Mesodermal cell (in vitro differentiated cells): ENCODE measurements at regions not wholly inside any gene's neighbourhood (a gene's known extent, or its start where the extent isn't known, plus 50 kb on each side); places are given as distances from the start of the nearest gene placed in this dataset.

Source experiments
- H3K27ac ChIP-seq: 2 replicates; pipeline ENCODE4 v1.7.0; 2013; ENCODE audit warnings: mild to moderate bottlenecking, low read depth, low read length, moderate library complexity; ENCODE audit not compliant: severe bottlenecking
- H3K36me3 ChIP-seq: 2 replicates; pipeline ENCODE4 v1.7.1; 2013; ENCODE audit warnings: mild to moderate bottlenecking, low read length, moderate library complexity; ENCODE audit not compliant: control insufficient read depth, insufficient read depth
- H3K4me1 ChIP-seq: one replicate; pipeline ENCODE4 v1.7.1; 2013; ENCODE audit warnings: mild to moderate bottlenecking, low read length; ENCODE audit not compliant: insufficient read depth, control insufficient read depth, poor library complexity, severe bottlenecking
- H3K4me3 ChIP-seq: 2 replicates; pipeline ENCODE4 v1.7.0; 2013; ENCODE audit warnings: low read length, control low read depth, mild to moderate bottlenecking; ENCODE audit not compliant: insufficient read depth, poor library complexity, severe bottlenecking; ENCODE audit errors: extremely low read depth
- H3K9me3 ChIP-seq: 2 replicates; pipeline ENCODE4 v1.7.1; 2013; ENCODE audit warnings: mild to moderate bottlenecking, low read length, moderate library complexity; ENCODE audit not compliant: control insufficient read depth
- WGBS, 2 experiments: methylation state at CpG; one replicate each; pipeline ENCODE4 v1.1.5; 2013; ENCODE audit warnings: missing lambda C conversion rate in 2 of 2; ENCODE audit not compliant: insufficient coverage in 2 of 2; 5-methylcytosine and 5-hydroxymethylcytosine counted together

GRCh38 chr7:91579837-91580236 is 300.7 kb downstream of the MTERF1 start:
- Histone ChIP-seq H3K4me1 (no peaks in the 10 kb centered on the region), H3K4me3 (no peak overlapping the region), H3K9me3 (no peaks in the 10 kb centered on the region), H3K27ac (no peak overlapping the region), H3K36me3 (no peaks in the 10 kb centered on the region)
- WGBS, 2 experiments, result 77 to 100% methylated on average over 4 to 5 of the region's 9 CpGs

GRCh38 chr7:91582799-91583477 is 297.6 kb downstream of the MTERF1 start:
- Histone ChIP-seq H3K4me1 (no peaks in the 10 kb centered on the region), H3K36me3 (no peaks in the 10 kb centered on the region), H3K9me3 (no peaks in the 10 kb centered on the region), H3K4me3 (no peak overlapping the region), H3K27ac (no peak overlapping the region)
- 92 to 99% methylated on average over 5 to 7 of the region's 15 CpGs for WGBS, 2 experiments

- H3K4me1 ChIP-seq, result peaks cover 7% of the 10 kb centered on the region
- H3K9me3 ChIP-seq, result no peaks in the 10 kb centered on the region
- 60% methylated on average over 1 of the region's 2 CpGs; no CpG with 5 or more reads in 1 of the 2 experiments for WGBS, 2 experiments
- no peaks in the 10 kb centered on the region for H3K36me3 ChIP-seq
- H3K27ac ChIP-seq, result no peak overlapping the region
- no peak overlapping the region for H3K4me3 ChIP-seq
These were observed 284.2 kb downstream of the MTERF1 start for GRCh38 chr7:91596287-91596686.

- Histone ChIP-seq H3K9me3 (no peaks in the 10 kb centered on the region), H3K4me1 (peaks cover 7% of the 10 kb centered on the region), H3K36me3 (no peaks in the 10 kb centered on the region), H3K27ac (no peak overlapping the region), H3K4me3 (no peak overlapping the region)
- no CpG with 5 or more reads among the region's 1 CpG for WGBS, 2 experiments
These were observed 281.7 kb downstream of the MTERF1 start for GRCh38 chr7:91598791-91599190.

- no peaks in the 10 kb centered on the region for H3K9me3 ChIP-seq
- no peaks in the 10 kb centered on the region for H3K36me3 ChIP-seq
- H3K4me1 ChIP-seq, result peaks cover 7% of the 10 kb centered on the region
- no peak overlapping the region for H3K27ac ChIP-seq
- H3K4me3 ChIP-seq, result no peak overlapping the region
These were observed 280.4 kb downstream of the MTERF1 start for GRCh38 chr7:91600112-91600511.

- Histone ChIP-seq H3K36me3 (no peaks in the 10 kb centered on the region), H3K27ac (no peak overlapping the region), H3K4me1 (no peaks in the 10 kb centered on the region), H3K4me3 (no peak overlapping the region), H3K9me3 (no peaks in the 10 kb centered on the region)
- 86 to 92% methylated on average over 3 of the region's 3 CpGs for WGBS, 2 experiments
These were observed 276.8 kb downstream of the MTERF1 start for GRCh38 chr7:91603707-91604106.

GRCh38 chr7:91608606-91609005 is 271.9 kb downstream of the MTERF1 start:
- Histone ChIP-seq H3K27ac (no peak overlapping the region), H3K4me3 (no peak overlapping the region), H3K4me1 (no peaks in the 10 kb centered on the region), H3K9me3 (no peaks in the 10 kb centered on the region), H3K36me3 (no peaks in the 10 kb centered on the region)
- no CpG with 5 or more reads among the region's 2 CpGs for WGBS, 2 experiments

- no peak overlapping the region for H3K27ac ChIP-seq
- no peak overlapping the region for H3K4me3 ChIP-seq
- no peaks in the 10 kb centered on the region for H3K36me3 ChIP-seq
- no peaks in the 10 kb centered on the region for H3K4me1 ChIP-seq
- H3K9me3 ChIP-seq, result no peaks in the 10 kb centered on the region
These were observed 271.0 kb downstream of the MTERF1 start for GRCh38 chr7:91609525-91609924.

GRCh38 chr7:91614431-91614830 is 266.1 kb downstream of the MTERF1 start:
- Histone ChIP-seq H3K36me3 (no peaks in the 10 kb centered on the region), H3K9me3 (no peaks in the 10 kb centered on the region), H3K27ac (no peak overlapping the region), H3K4me3 (no peak overlapping the region), H3K4me1 (no peaks in the 10 kb centered on the region)
- 94 to 100% methylated on average over 1 to 2 of the region's 4 CpGs for WGBS, 2 experiments

- WGBS, 2 experiments, result 82 to 95% methylated on average over 4 to 5 of the region's 6 CpGs
- Histone ChIP-seq H3K27ac (no peak overlapping the region), H3K9me3 (no peaks in the 10 kb centered on the region), H3K36me3 (no peaks in the 10 kb centered on the region), H3K4me1 (no peaks in the 10 kb centered on the region), H3K4me3 (no peak overlapping the region)
These were observed 261.4 kb downstream of the MTERF1 start for GRCh38 chr7:91618776-91619765.

- H3K4me3 ChIP-seq, result no peak overlapping the region
- H3K9me3 ChIP-seq, result no peaks in the 10 kb centered on the region
- H3K4me1 ChIP-seq, result no peaks in the 10 kb centered on the region
- 90 to 100% methylated on average over 1 of the region's 1 CpG for WGBS, 2 experiments
- no peaks in the 10 kb centered on the region for H3K36me3 ChIP-seq
- H3K27ac ChIP-seq, result no peak overlapping the region
These were observed 259.7 kb downstream of the MTERF1 start for GRCh38 chr7:91620827-91621226.
